GM19372 (cell line): ENCODE measurements at regions not wholly inside any gene's neighbourhood (a gene's known extent, or its start where the extent isn't known, plus 50 kb on each side); places are given as distances from the start of the nearest gene placed in this dataset.
"Not testable (repeated sequence)": the region's sequence is repeated elsewhere in the genome, so short reads cannot be mapped to it uniquely, and the experiment has no call there.

Experiments
- ATAC-seq: cut with Tn5 transposase; IDR thresholded peaks from one replicate; pipeline ENCODE4 v1.9.1; 2021; ENCODE audit warnings: mild to moderate bottlenecking, low read depth, moderate library complexity; ENCODE audit not compliant: unreplicated experiment

DNA sequence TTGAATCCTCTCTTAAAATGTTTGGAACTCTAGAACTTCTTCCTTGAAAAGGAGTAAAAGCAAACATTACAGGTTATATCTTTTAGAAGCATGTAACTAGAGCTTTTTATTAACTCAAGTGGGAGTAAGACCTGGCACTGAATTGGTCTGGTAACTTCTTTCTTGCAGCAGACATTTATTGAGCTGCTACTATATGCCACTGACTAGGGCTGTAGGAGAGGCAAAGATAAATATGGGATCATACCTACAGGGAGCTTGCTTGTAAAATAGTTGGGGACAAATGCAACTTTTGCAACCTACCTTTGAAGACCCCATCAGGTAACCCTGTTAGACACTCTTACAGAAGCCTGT lies 231.9 kb upstream of the TUT7 start:
- no peak for ATAC-seq

- no peak for ATAC-seq
Observed at GRCh38 chr9:86585422-86586143, 231.4 kb upstream of the TUT7 start.

- no peak for ATAC-seq
Observed at GRCh38 chr9:86580688-86581087, 226.5 kb upstream of the TUT7 start.

DNA sequence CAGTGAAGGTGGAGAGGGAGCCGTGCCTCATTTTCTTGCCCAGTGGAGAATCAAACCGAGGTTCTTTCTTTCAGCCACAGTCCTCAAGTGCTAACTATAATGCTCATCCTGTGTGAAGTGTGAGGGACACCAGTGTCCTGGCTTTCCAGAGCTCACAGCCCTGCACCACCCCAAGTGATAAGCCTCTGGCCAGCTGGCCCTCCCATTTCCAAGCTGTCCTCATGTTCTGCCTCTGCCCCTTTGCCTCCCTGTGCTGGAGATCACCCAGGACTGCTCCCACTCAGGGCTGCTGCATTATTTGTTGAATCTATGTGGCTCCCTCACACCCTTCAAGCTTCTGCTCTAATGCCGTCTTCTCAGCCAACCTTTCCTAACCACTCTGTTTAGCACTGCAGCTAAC lies 224.5 kb upstream of the TUT7 start:
- ATAC-seq: no peak

DNA sequence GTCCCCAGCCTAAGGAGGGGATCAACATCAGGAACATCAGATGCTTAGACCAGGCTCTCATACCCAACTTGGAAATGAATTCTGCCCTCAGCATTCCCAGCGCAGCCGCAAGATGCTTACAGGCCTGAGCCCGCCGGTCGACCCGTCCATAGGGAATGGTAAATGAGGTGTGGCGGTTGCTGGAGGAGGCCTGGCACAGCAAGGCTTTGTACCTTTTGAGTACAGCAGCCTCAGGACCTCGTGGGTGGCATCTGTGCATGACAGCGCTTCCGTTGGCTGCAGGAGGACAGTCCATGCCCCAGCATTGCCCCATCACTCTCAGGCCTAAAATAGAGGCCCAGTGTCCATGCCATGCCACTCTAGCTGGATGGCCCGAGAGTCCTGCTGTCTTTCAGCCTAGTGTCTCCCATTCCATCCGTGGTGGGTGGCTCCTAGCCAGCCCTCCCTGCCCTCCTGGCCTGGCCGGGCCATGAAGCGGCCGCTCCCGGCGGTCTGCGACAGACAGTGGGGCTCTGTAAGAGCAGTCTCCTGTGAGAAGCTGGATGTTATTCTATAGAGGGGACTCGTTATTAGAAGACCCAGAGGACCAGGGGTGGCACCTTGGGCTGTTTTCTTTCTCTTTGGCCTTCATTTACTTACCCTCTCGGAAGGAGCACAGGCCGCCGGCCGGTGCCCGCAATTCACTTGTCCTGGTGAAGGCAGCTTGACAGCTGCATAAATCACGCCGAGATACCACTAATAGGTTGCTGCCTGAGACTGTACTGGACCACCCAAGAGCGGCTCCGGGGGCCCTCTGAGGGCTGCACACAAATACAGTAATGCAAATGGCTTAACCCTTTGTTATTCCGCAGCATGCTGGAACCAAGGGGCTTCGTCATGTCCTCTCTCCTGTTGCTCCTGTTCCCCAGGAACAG lies 223.5 kb upstream of the TUT7 start:
- no peak for ATAC-seq

DNA sequence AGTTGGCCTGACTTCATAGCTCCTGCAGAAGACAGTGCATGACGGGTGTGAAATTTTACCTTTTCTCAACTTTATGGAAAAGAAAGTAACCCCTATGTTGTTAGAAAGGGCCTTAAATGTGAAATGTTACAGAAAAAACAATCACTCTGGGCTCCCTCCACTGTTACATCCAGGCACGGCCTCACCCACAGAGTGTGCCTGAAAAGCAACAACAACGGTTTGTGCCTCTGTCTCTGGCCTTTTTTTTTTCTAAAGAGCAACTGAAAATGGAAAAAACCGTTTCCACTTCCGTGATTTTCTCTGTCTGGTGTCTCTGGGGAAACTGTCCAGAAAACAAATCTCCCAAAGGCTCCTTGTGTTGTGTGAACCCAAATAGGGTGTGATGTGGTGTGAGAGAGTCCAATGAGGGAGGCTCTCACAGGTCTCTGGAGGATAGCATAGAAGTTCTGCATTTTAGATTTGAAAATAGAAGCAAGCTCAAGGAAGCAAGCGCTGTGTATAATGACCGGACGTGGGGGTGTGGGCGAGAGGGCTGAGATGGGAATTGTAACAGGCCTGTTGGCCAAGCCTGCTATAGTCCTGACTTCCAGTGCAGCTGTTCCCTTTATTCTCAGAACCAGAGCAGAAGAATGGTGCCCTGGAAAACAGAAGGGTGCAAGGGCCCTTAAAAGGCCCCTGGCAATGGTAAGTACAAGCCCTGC lies 221.8 kb upstream of the TUT7 start:
- ATAC-seq: no peak

DNA sequence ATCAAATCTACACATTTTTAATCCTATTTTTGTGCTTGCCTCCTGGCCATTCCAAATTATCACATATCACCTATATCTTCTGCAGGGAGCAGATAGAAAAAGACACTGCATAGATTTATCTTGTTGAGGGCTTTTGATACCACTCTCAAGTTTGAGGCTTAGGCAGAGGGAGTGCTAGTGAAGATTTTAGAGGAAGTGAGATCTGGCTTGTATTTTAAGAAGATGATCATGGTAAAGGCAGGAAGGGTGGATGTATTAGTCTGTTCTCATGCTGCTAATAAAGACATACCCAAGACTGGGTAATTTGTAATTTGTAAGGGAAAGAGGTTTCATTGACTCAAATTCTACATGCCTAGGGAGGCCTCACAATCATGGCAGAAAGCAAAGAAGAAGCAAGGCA lies 220.9 kb upstream of the TUT7 start:
- no peak for ATAC-seq

DNA sequence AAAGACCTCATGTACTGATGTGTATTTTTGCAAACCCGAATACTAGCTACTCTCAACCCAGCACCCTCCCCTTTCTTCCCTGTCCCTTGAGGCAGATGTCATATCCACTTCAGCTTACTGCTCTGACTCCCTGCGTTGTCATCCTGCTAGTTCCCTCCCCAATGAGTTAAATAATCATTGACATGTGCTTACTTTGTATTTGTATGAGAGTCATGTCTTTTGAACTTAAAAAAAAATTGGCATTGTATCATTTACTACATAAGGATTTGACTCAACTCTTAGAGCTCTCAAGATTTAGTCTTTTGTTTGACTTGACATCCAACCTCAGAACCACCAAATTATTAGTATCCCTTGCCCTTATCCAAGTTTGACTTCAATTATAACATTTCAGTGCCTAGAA lies 219.7 kb upstream of the TUT7 start:
- no peak for ATAC-seq

DNA sequence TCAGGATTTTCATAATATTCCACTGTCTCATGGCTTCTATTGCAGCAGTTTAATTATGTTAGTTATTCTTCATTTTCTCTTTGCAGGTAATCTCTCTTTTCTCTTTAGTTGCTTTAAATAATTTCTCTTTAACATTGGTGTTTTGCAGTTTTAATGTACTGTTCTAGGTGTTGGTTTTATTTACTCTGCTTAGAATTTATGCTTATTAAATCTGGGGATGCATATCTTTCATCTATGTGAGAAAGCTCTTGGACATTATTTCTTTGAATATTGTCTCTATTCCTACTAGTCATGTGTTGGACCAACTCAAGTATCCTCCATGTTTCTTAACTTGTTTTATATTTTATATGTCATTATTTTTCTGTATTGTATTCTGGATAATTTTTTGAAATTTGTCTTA lies 218.7 kb upstream of the TUT7 start:
- ATAC-seq: no peak

- not testable (repeated sequence) for ATAC-seq
Observed at GRCh38 chr9:86565603-86566002, 211.4 kb upstream of the TUT7 start.

GRCh38 chr9:86563936-86564335 lies 209.7 kb upstream of the TUT7 start:
- ATAC-seq: no peak

GRCh38 chr9:86563350-86563749 lies 209.1 kb upstream of the TUT7 start:
- ATAC-seq: no peak

GRCh38 chr9:86562691-86563090 lies 208.5 kb upstream of the TUT7 start:
- no peak for ATAC-seq

DNA sequence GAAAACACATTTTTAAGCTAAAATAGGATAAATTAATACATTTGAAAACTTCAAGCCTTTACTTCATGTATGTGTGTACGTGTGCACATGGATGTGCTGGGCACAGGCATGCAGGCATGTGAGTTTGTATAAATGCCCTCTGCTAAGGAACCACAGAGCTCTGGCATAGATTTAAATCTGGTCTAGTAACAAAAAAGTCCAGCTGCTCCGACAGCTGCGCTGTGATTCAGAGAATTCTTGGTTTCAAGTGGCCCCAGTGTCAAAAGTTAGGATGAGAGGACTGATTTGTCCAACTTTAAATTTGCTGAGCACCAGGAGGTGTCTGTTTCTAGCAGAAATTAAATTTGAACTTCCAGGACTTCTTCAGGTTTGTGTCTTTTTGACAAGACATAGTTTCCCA lies 203.7 kb upstream of the TUT7 start:
- no peak for ATAC-seq

- no peak for ATAC-seq
Observed at GRCh38 chr9:86557063-86557766, 203.0 kb upstream of the TUT7 start.

GRCh38 chr9:86555661-86556060 lies 201.5 kb upstream of the TUT7 start:
- ATAC-seq: no peak

DNA sequence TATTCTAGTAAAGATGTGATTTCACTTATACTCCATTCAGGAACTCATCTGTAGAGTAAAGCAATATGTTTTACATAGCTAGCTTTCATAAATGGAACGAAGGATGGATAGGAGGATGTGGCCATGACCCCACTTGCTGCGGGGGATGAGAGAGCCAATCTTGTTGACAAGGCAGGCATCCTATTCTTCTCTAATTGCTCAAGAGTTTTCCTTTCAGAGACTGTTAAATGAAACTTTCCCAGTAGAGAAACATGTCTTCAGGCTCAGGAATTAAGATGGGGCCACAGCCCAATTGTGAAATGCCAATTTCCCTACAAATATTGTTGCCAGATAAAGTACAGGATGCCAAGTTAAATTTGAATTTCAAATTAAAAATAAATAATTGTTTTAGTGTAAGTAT lies 196.2 kb upstream of the TUT7 start:
- ATAC-seq: no peak

DNA sequence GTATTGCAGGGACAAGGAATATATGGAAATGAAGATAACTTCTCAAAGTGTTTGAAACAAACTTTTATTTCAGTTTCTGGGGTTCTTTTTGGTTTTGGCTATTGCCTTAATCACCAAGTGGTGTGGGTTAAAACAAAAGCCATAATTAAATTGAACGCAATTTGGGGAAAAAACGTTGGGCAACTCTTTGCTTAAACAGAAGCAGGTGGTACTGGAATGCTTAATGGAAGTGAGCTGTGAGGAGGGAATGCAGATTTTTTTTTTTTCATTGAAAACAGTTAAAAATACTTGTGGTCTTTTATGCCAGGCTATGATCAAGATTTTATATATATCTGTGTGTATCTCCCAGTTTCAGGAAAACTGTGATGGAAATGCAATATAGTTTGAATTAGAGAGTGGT lies 195.7 kb upstream of the TUT7 start:
- no peak for ATAC-seq

- ATAC-seq: no peak
Observed at GRCh38 chr9:86549401-86549811, 195.2 kb upstream of the TUT7 start.

DNA sequence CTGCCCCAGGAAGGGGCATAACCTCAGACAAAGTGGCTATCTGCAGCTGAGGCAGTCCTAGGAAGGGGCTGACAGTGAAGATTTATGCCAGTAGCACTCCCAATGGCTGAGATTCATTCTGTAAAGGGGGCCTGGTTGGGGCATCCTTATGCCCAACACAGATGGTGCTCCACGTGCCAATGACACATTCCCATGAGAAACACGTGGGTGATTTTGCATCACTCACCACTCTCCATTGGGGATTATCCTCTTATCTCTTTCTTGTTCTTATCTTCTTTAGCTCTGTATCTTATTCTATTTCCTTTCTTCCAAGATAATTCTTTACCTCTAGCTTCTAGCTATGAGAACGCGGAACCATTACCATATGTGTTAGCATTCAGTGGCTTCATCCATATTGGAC lies 194.0 kb upstream of the TUT7 start:
- no peak for ATAC-seq

GRCh38 chr9:86547571-86547970 lies 193.4 kb upstream of the TUT7 start:
- ATAC-seq: no peak
